GM21423 (cell line): ENCODE measurements at regions not wholly inside any gene's neighbourhood (a gene's known extent, or its start where the extent isn't known, plus 50 kb on each side); places are given as distances from the start of the nearest gene placed in this dataset.
"Not testable (repeated sequence)": the region's sequence is repeated elsewhere in the genome, so short reads cannot be mapped to it uniquely, and the experiment has no call there.

Experiments
- ATAC-seq: cut with Tn5 transposase; IDR thresholded peaks from one replicate; pipeline ENCODE4 v1.9.1; 2021; ENCODE audit warnings: mild to moderate bottlenecking, moderate library complexity; ENCODE audit not compliant: unreplicated experiment

DNA sequence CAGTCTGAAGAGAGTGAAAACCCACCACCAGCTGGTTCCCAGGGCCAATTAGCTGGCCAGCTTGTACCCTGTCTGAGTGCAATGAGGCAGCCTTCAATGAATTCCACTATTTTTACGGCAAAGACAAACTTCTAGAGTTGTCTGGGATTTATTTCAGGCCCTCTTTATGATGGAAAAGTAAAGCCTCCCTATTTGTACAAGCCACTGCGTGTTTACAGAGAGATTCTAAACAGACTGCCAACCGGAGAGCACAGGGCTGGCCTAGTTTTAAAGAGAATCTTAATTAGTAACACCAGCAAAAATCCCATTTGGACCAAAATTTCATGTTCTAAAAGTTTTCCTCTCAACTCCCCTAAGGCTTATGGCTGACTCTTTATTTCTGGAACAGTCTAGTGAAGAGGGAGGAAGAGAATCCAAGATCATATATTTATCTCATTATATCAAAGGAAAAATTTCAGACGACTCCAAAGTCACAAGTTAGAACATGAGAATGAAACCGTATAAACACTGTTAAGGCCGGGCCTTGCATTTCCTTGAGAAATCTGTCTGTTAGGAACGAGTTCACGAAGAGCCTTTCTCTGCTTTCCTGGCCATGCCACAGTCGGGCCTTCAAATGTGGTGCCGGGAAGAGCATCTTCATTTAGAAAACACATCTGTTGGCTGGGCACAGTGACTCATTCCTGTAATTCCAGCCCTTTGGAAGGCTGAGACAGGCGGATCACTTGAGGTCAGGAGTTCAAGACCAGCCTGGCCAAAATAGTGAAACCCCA lies 724.6 kb upstream of the NRP1 start:
- ATAC-seq: no peak

DNA sequence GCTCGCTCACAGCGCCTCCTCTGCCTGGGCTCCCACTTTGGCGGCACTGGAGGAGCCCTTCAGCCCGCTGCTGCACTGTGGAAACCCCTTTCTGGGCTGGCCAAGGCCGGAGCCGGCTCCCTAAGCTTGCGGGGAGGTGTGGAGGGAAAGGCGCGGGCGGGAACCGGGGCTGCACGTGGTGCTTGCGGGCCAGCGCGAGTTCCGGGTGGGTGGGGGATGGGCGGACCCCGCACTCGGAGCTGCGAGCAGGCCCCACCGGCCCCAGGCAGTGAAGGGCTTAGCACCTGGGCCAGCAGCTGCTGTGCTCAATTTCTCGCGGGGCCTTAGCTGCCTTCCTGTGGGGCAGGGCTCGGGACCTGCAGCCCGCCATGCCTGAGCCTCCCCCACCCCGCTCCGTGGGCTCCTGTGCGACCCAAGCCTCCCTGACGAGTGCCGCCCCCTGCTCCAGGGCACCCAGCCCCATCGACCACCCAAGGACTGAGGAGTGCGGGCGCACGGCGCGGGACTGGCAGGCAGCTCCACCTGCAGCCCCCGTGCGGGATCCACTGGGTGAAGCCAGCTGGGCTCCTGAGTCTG lies 721.0 kb upstream of the NRP1 start:
- ATAC-seq: not testable (repeated sequence)

- ATAC-seq: no peak
Measured at GRCh38 chr10:34049887-34050286, 715.4 kb upstream of the NRP1 start.

- no peak for ATAC-seq
Measured at GRCh38 chr10:34049469-34049868, 715.0 kb upstream of the NRP1 start.

- no peak for ATAC-seq
Measured at GRCh38 chr10:34047389-34047788, 712.9 kb upstream of the NRP1 start.

GRCh38 chr10:34046506-34047034 lies 712.1 kb upstream of the NRP1 start:
- ATAC-seq: no peak

- ATAC-seq: no peak
Measured at GRCh38 chr10:34045571-34046190, 711.2 kb upstream of the NRP1 start.

DNA sequence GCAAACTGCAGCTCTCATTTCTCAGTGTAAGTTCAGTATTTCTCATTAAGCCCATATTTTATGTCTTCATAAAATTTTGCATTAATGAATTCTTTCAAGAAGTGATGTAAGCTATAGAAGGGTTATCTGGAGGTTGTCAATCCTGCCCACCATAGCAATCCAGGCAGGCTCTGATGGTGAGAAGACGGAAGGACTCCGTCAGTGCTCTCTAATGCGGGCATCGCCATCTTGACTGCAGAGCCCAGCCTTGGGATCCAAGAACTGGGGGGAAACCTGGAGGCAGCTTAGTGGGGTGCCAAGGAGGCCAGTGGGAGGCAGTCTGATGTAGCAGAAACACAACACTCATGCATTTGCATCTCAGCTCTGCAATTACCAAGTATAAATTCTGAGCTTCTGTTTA lies 707.4 kb upstream of the NRP1 start:
- no peak for ATAC-seq

- ATAC-seq: no peak
Measured at GRCh38 chr10:34037499-34037898, 703.0 kb upstream of the NRP1 start.

- not testable (repeated sequence) for ATAC-seq
Measured at GRCh38 chr10:34035241-34035790, 700.8 kb upstream of the NRP1 start.

- no peak for ATAC-seq
Measured at GRCh38 chr10:34033078-34033477, 698.6 kb upstream of the NRP1 start.

DNA sequence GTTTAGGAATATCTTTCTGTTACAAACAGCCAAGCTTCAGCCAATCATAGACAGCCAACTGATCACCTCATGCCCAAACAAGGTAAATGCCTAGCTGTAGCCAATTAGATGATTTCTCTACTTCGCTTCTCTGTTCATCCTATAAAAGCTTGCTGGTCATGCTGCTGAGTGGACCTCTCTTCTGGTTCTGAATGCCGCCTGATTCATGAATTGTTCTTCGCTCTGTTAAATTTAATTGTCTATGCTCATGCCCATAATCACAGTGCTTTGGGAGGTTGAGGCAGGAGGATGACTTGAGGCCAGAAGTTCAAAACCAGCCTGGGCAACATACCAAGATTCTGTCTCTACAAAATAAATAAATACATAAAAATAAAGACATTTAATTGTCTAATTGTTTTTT lies 698.1 kb upstream of the NRP1 start:
- no peak for ATAC-seq

DNA sequence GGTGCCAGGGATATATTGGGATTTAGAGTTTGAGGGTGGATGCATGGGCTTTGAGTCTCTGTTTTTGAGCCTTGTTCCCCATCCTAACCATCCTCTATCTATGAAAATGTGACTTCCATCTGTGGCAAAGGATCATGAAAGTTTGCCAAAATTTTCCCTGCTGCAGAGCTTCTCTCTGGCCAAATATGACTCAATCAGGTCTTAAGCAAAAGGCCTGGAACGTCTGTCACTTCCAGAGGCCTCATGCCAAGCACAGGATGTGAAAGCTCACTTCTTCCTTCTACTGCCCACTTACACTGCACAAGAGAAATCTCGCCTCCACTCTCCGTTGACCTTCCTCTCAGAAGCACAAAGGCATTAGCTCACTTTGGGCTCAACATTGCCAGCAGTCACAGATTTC lies 696.9 kb upstream of the NRP1 start:
- ATAC-seq: no peak

DNA sequence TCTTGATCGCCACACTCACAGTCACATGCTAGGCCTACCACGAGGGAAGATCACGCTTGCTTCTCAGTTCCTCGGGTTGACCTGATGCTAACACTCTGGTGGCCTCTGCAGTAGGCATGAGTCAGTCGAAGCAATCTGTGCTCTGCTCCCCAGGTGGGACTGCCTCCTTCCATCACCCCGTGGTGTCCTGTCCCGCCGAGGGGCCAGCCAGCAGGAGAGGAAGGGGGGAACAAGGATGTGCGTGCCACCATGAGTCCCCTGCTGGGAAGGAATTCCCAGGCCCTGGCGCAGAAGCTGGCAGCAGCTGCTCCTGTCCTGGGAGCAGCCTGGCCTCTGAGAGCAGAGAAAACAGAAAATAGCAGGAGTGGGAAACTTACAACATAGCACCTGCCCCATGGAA lies 695.0 kb upstream of the NRP1 start:
- ATAC-seq: no peak

- ATAC-seq: no peak
Measured at GRCh38 chr10:34028936-34029335, 694.5 kb upstream of the NRP1 start.

GRCh38 chr10:34024693-34025425 lies 690.4 kb upstream of the NRP1 start:
- ATAC-seq: no peak

GRCh38 chr10:34024282-34024681 lies 689.8 kb upstream of the NRP1 start:
- ATAC-seq: no peak

DNA sequence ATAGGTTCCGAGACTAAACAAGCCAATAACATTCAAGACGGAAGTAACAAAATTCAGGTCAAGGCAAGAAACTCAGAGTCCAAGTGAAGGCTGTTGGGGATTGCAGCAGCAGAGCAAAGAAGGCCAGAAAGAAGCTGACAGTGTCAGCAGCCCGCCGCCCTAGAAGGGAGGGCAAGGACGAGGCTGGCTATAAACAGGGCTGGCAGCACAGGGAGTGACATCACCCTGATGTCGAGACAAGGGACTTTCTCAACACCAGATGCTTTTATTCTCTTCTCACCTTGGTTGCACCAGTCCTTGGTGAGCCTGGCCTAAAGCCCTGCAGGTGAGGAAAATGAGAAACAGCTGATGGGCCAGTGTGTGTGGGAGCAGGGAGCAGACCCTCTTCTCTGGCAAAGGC lies 687.7 kb upstream of the NRP1 start:
- ATAC-seq: no peak

DNA sequence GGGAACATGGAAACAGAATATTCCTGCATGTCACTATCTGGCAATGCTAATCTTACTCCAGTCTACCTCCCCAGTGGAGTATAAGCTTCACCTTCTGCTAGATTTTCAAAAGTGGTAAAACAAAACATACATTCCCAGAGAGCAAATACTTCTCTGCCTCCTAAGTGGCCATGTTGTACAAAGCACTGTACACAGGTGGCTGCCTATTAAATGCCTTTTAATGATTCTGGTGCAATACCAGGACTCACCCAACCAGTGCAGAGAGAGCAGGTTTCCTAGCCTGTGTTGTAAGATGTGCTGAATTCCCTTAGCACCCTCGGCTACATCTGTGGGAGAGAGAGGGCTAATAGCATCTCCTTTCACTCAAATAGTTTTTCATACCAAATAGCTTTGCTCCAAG lies 684.3 kb upstream of the NRP1 start:
- no peak for ATAC-seq

GRCh38 chr10:34018129-34018528 lies 683.7 kb upstream of the NRP1 start:
- no peak for ATAC-seq

DNA sequence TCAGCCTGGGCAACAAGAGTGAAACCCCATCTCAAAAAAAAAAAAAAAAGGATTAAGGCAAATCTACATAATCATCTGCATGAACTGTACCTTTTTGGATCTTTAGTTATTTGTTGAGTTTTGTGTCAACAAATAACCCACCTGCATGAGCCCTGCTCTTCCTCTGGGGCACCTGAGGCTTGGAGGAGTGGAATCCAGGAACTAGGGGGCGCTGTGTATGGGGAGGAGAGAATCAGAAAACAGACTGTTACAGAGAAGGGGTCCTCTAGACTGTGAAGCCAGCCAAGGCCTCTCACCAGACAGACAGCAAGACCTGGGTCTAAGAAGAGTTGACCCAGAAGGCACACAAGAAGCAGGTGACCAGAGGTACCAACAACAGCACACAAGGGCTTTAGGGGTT lies 682.8 kb upstream of the NRP1 start:
- no peak for ATAC-seq
